AG09309 (cell line): ENCODE measurements at regions not wholly inside any gene's neighbourhood (a gene's known extent, or its start where the extent isn't known, plus 50 kb on each side); places are given as distances from the start of the nearest gene placed in this dataset.

Experiments
- DNase-seq: peaks from one replicate; pipeline ENCODE4 v3.0.0-alpha.2; 2010; ENCODE audit warnings: low read depth
- H3K4me3 ChIP-seq: 2 replicates; pipeline ENCODE4 v1.5.1; 2011; ENCODE audit warnings: mild to moderate bottlenecking, low read depth, low read length, moderate library complexity; ENCODE audit not compliant: control insufficient read depth
- CTCF ChIP-seq: IDR thresholded peaks from 2 replicates; pipeline ENCODE4 v1.5.1; 2011; ENCODE audit warnings: mild to moderate bottlenecking, low read depth, low read length, inconsistent platforms; ENCODE audit not compliant: insufficient read depth, control insufficient read depth; ENCODE audit errors: missing control alignments

- DNase-seq: no peak
- H3K4me3 ChIP-seq: no peak overlapping the region
- TF ChIP-seq CTCF: no peak
Observed at GRCh38 chr4:97479388-97479787, 663.9 kb downstream of the STPG2 start.

GRCh38 chr4:97491856-97492255, 651.4 kb downstream of the STPG2 start:
- no peak for DNase-seq
- H3K4me3 ChIP-seq: no peak overlapping the region
- TF ChIP-seq CTCF: no peak

- no peak for TF ChIP-seq CTCF
- no peak for DNase-seq
- H3K4me3 ChIP-seq: no peak overlapping the region
Observed at GRCh38 chr4:97493815-97494518, 649.3 kb downstream of the STPG2 start.

GRCh38 chr4:97496298-97496873, 646.9 kb downstream of the STPG2 start:
- TF ChIP-seq CTCF: no peak
- H3K4me3 ChIP-seq: no peak overlapping the region
- DNase-seq: no peak

GRCh38 chr4:97498875-97499274, 644.4 kb downstream of the STPG2 start:
- no peak for TF ChIP-seq CTCF
- DNase-seq: no peak
- no peak overlapping the region for H3K4me3 ChIP-seq

- no peak for DNase-seq
- TF ChIP-seq CTCF: no peak
- H3K4me3 ChIP-seq: no peak overlapping the region
Observed at GRCh38 chr4:97500423-97500822, 642.9 kb downstream of the STPG2 start.

- H3K4me3 ChIP-seq: no peak overlapping the region
- no peak for DNase-seq
- no peak for TF ChIP-seq CTCF
Observed at GRCh38 chr4:97504713-97505112, 638.6 kb downstream of the STPG2 start.
